Right cardiac atrium (tissue), 5 donors: ENCODE measurements at regions not wholly inside any gene's neighbourhood (a gene's known extent, or its start where the extent isn't known, plus 50 kb on each side); places are given as distances from the start of the nearest gene placed in this dataset.

Experiments
- ATAC-seq, 2 donors: fragments of 200-7000 bp; cut with Tn5 transposase; one replicate each; pipeline versions ENCODE4 v1.8.0 to v1.9.1; 2020; ENCODE audit warnings: moderate library complexity in 2 of 2, mild to moderate bottlenecking in 1 of 2
- DNase-seq, 3 donors: peaks; one replicate each; pipeline ENCODE4 v3.0.0-alpha.2; 2020
- H3K27ac ChIP-seq: one replicate; pipeline ENCODE4 v1.5.1; 2013; ENCODE audit warnings: mild to moderate bottlenecking, low read length, control low read depth, moderate library complexity
- H3K27me3 ChIP-seq: one replicate; pipeline ENCODE4 v1.6.1; 2013; ENCODE audit not compliant: control insufficient read depth, insufficient read depth
- H3K4me1 ChIP-seq: one replicate; pipeline ENCODE4 v1.6.1; 2013; ENCODE audit warnings: low read length; ENCODE audit not compliant: control insufficient read depth, insufficient read depth
- H3K4me3 ChIP-seq: one replicate; pipeline ENCODE4 v1.5.1; 2013; ENCODE audit warnings: low read length, control low read depth
- H3K9me3 ChIP-seq: one replicate; pipeline ENCODE4 v1.6.1; 2013; ENCODE audit warnings: low read length; ENCODE audit not compliant: control insufficient read depth
- WGBS: extraction: QIAGEN DNeasy Blood & Tissue Kit; methylation state at CpG from one replicate; pipeline ENCODE4 v1.1.7; 2013; 5-methylcytosine and 5-hydroxymethylcytosine counted together
- intact Hi-C, 4 donors: fragments of 100-400 bp; cut with DNase I; formaldehyde crosslinking; loops; one replicate each; pipeline versions ENCODE4 v1.11.0 to v1.14.0; 2022 to 2023
- donor health status: healthy with polysubstance abuse.
- donor health status: DM: no; HTN: yes; CAD: no.
- donor health status: DM: no; HTN: no; CAD: no.
- donor health status: DM: no; HTN: yes; CAD: no; lungs with severe emphysema.
- donor health status: DM: yes; HTN: yes; CAD: no.

GRCh38 chrX:5536261-5536660 lies 692.4 kb downstream of the NLGN4X start:
- ATAC-seq (no peak), DNase-seq (no peak)
- H3K9me3 ChIP-seq = no peaks in the 10 kb centered on the region
- 76% methylated on average over 3 of the region's 3 CpGs for WGBS
- no peak overlapping the region for H3K27ac ChIP-seq
- intact Hi-C loops = no loop called here
- no peaks in the 10 kb centered on the region for H3K4me1 ChIP-seq
- no peaks in the 10 kb centered on the region for H3K27me3 ChIP-seq
- no peak overlapping the region for H3K4me3 ChIP-seq

- Histone ChIP-seq H3K4me1 (no peaks in the 10 kb centered on the region), H3K27me3 (no peaks in the 10 kb centered on the region), H3K9me3 (no peaks in the 10 kb centered on the region), H3K4me3 (no peak overlapping the region), H3K27ac (no peak overlapping the region)
- ATAC-seq (no peak), DNase-seq (no peak)
- intact Hi-C loops = no loop called here
- WGBS = 79% methylated on average over 5 of the region's 5 CpGs
Observed at GRCh38 chrX:5528057-5528456, 700.6 kb downstream of the NLGN4X start.

DNA sequence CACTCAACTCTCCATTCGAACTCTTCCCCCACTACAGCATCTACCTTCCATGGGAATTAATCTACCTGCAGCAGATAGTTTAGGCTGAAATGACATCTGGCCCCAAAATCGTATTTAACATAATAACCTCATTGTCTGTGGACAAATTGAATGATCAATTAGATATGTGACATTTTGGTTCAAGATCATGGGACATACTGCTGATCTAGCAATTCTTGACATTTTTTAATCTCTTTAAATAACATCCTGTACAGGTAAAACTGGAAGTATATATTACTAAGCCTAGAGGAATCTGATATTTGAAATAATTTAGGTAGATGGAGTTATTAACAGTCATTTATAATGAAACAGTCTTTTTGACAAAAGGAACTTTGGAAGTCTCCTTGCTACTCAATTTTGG lies 702.5 kb downstream of the NLGN4X start:
- Histone ChIP-seq H3K27me3 (no peaks in the 10 kb centered on the region), H3K4me1 (no peaks in the 10 kb centered on the region), H3K9me3 (no peaks in the 10 kb centered on the region), H3K4me3 (no peak overlapping the region), H3K27ac (no peak overlapping the region)
- intact Hi-C loops = no loop called here
- 56% methylated on average over 2 of the region's 2 CpGs for WGBS
- ATAC-seq (no peak), DNase-seq (no peak)

GRCh38 chrX:5490786-5491563 lies 737.7 kb downstream of the NLGN4X start:
- H3K27ac ChIP-seq = no peak overlapping the region
- no peaks in the 10 kb centered on the region for H3K9me3 ChIP-seq
- intact Hi-C loops = no loop called here
- H3K4me1 ChIP-seq = no peaks in the 10 kb centered on the region
- DNase-seq (no peak), ATAC-seq (no peak)
- WGBS = 69% methylated on average over 8 of the region's 8 CpGs
- no peaks in the 10 kb centered on the region for H3K27me3 ChIP-seq
- no peak overlapping the region for H3K4me3 ChIP-seq

- H3K27me3 ChIP-seq = no peaks in the 10 kb centered on the region
- no peaks in the 10 kb centered on the region for H3K4me1 ChIP-seq
- H3K9me3 ChIP-seq = no peaks in the 10 kb centered on the region
- WGBS = 79% methylated on average over 4 of the region's 4 CpGs
- intact Hi-C loops = no loop called here
- H3K27ac ChIP-seq = no peak overlapping the region
- DNase-seq (no peak), ATAC-seq (no peak)
- no peak overlapping the region for H3K4me3 ChIP-seq
Observed at GRCh38 chrX:5474282-5474681, 754.4 kb downstream of the NLGN4X start.

- ATAC-seq (no peak), DNase-seq (no peak)
- H3K9me3 ChIP-seq = no peaks in the 10 kb centered on the region
- intact Hi-C loops = no loop called here
- 68% methylated on average over 6 of the region's 6 CpGs for WGBS
- H3K27ac ChIP-seq = no peak overlapping the region
- H3K27me3 ChIP-seq = no peaks in the 10 kb centered on the region
- H3K4me3 ChIP-seq = no peak overlapping the region
- H3K4me1 ChIP-seq = no peaks in the 10 kb centered on the region
Observed at GRCh38 chrX:5458300-5458842, 770.3 kb downstream of the NLGN4X start.

- no peaks in the 10 kb centered on the region for H3K9me3 ChIP-seq
- no peak overlapping the region for H3K4me3 ChIP-seq
- H3K4me1 ChIP-seq = no peaks in the 10 kb centered on the region
- intact Hi-C loops = no loop called here
- H3K27ac ChIP-seq = no peak overlapping the region
- no peaks in the 10 kb centered on the region for H3K27me3 ChIP-seq
- no peak for DNase-seq
- ATAC-seq = no peak
- 61% methylated on average over 1 of the region's 1 CpG for WGBS
Observed at GRCh38 chrX:5449323-5449722, 779.3 kb downstream of the NLGN4X start.

DNA sequence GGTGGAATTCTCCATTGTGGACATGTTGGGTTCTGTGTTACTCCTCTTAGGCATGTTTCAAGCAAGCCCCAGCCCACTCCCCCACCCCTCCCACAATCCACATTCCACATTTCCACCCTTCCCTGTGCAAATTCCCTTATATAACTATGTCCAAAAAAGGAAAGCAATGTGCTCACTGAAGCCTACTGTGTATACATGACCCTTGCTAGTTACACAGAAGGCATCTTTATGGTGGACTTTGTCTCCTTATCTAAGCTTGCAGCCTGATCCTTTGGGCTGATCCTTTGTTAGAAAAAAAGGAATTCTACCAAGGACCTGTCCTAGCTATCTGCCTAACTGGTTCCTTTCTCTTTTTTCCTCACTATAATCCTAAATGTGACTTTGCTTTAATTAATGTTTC lies 796.8 kb downstream of the NLGN4X start:
- Histone ChIP-seq H3K4me3 (no peak overlapping the region), H3K4me1 (no peaks in the 10 kb centered on the region), H3K27ac (no peak overlapping the region), H3K27me3 (no peaks in the 10 kb centered on the region), H3K9me3 (no peaks in the 10 kb centered on the region)
- ATAC-seq = no peak
- intact Hi-C loops = no loop called here
- no peak for DNase-seq

DNA sequence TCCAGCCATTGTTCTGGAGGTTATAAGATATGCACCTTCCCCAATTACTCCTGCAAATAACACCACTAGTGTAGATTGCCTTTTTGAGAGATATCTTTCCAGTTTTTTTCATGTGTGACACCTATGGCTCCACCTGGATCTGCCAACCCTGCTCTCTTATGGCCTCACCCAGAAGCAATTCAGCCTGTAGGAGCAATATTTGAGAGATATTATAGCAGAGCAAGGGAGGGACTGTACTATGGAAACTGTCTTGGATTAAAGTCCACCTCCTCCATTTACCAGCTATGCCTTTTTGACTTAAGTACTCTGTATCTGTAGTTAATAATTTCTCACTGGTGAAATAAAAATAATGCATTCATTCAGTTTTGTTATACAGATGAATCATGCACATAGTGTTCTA lies 803.5 kb downstream of the NLGN4X start:
- H3K27me3 ChIP-seq = no peaks in the 10 kb centered on the region
- DNase-seq (no peak), ATAC-seq (no peak)
- H3K4me1 ChIP-seq = no peaks in the 10 kb centered on the region
- no peak overlapping the region for H3K27ac ChIP-seq
- no peaks in the 10 kb centered on the region for H3K9me3 ChIP-seq
- no peak overlapping the region for H3K4me3 ChIP-seq
- intact Hi-C loops = no loop called here

DNA sequence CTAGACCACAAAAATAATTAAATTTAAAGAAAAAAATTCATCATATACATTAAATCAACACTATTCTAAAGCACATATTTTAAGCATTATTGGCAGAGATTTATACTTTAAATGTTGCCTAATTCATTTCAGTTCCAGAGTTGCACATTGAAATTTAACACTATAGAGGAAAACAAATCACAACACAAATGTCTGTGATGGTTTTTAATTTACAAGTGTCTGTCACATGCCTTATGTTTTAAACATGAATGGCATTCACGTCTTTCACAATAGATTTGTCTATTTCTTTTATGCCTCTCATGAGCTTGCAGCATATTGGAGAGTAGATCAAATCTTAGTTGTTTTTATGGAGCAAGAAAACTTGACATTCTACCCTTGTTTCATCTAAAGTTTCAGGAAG lies 811.3 kb downstream of the NLGN4X start:
- Histone ChIP-seq H3K4me1 (no peaks in the 10 kb centered on the region), H3K4me3 (no peak overlapping the region), H3K9me3 (no peaks in the 10 kb centered on the region), H3K27me3 (no peaks in the 10 kb centered on the region), H3K27ac (no peak overlapping the region)
- 40% methylated on average over 1 of the region's 1 CpG for WGBS
- ATAC-seq (no peak), DNase-seq (no peak)
- intact Hi-C loops = no loop called here

DNA sequence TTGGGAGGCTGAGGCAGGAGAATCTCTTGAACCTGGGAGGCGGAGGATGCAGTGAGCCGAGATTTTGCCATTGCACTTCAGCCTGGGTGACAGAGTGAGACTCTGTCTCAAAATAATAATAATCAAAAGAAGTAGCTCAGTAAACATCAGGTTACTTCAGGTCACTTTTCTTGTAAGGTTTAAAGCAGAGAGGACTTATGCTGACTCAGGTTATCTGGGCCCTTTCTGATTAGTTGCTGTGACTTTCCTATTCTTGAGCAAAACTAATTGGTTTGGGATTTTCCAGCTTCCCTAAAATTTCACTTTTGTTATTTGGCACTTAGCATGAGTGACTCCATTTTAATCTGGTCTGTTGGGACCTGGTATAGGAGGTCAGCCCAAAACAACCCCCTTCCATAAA lies 812.9 kb downstream of the NLGN4X start:
- intact Hi-C loops = no loop called here
- WGBS = 92% methylated on average over 2 of the region's 2 CpGs
- no peaks in the 10 kb centered on the region for H3K9me3 ChIP-seq
- no peak overlapping the region for H3K4me3 ChIP-seq
- no peak for ATAC-seq
- H3K27me3 ChIP-seq = no peaks in the 10 kb centered on the region
- no peak for DNase-seq
- H3K27ac ChIP-seq = no peak overlapping the region
- no peaks in the 10 kb centered on the region for H3K4me1 ChIP-seq

GRCh38 chrX:5409106-5409505 lies 819.6 kb downstream of the NLGN4X start:
- WGBS = 72% methylated on average over 5 of the region's 5 CpGs
- intact Hi-C loops = no loop called here
- no peaks in the 10 kb centered on the region for H3K9me3 ChIP-seq
- H3K4me1 ChIP-seq = no peaks in the 10 kb centered on the region
- H3K27ac ChIP-seq = no peak overlapping the region
- ATAC-seq (no peak), DNase-seq (no peak)
- H3K27me3 ChIP-seq = no peaks in the 10 kb centered on the region
- H3K4me3 ChIP-seq = no peak overlapping the region
